WTC11 (cell line): ENCODE measurements at regions not wholly inside any gene's neighbourhood (a gene's known extent, or its start where the extent isn't known, plus 50 kb on each side); places are given as distances from the start of the nearest gene placed in this dataset.

Source experiments
- ATAC-seq: fragments of 200-7000 bp; cut with Tn5 transposase; 2 replicates; pipeline ENCODE4 v1.10.0; 2021; ENCODE audit warnings: mild to moderate bottlenecking, moderate library complexity
- CTCF ChIA-PET: fragments of 300-600 bp; sonication (Branson Sonifier 250); formaldehyde crosslinking; loops from one replicate; lab custom pipeline; 2021; ENCODE audit warnings: antibody characterized with exemption; lab: Charles Lee
- POLR2A ChIA-PET: fragments of 350-600 bp; sonication (Branson Sonifier 250); formaldehyde crosslinking; loops from one replicate; lab custom pipeline; 2021; ENCODE audit warnings: antibody characterized with exemption; lab: Charles Lee
- DNase-seq: peaks from one replicate; pipeline ENCODE4 v3.0.0; 2021; ENCODE audit warnings: low spot score
- H3K27ac Mint-ChIP-seq: 2 replicates; pipeline ENCODE4 v1.8.0; 2021; ENCODE audit warnings: mixed read lengths
- H3K27me3 Mint-ChIP-seq: 2 replicates; pipeline ENCODE4 v1.8.0; 2021; ENCODE audit warnings: low read depth, mild to moderate bottlenecking, moderate library complexity, mixed read lengths
- H3K36me3 Mint-ChIP-seq: 2 replicates; pipeline ENCODE4 v1.8.0; 2021; ENCODE audit warnings: mixed read lengths
- H3K4me1 Mint-ChIP-seq: 2 replicates; pipeline ENCODE4 v1.8.0; 2022; ENCODE audit warnings: mixed read lengths
- H3K4me3 Mint-ChIP-seq: 2 replicates; pipeline ENCODE4 v1.8.0; 2021; ENCODE audit warnings: mild to moderate bottlenecking, moderate library complexity, mixed read lengths
- H3K9me3 Mint-ChIP-seq: 2 replicates; pipeline ENCODE4 v1.8.0; 2021; ENCODE audit warnings: mixed read lengths
- ARID4B ChIP-seq: sonication (generic); formaldehyde crosslinking; IDR thresholded peaks from 2 replicates; pipeline ENCODE4 v1.8.0; 2023; ENCODE audit warnings: missing genetic modification reagents, mild to moderate bottlenecking, borderline replicate concordance
- ATF2 ChIP-seq: sonication (generic); formaldehyde crosslinking; IDR thresholded peaks from 2 replicates; pipeline ENCODE4 v1.8.1; 2022; ENCODE audit warnings: low read depth, missing genetic modification reagents, borderline replicate concordance
- CTCF ChIP-seq: fragments of 200-600 bp; IDR thresholded peaks from 2 replicates; pipeline ENCODE4 v1.8.0; 2022; ENCODE audit warnings: antibody characterized with exemption
- EMX1 ChIP-seq: fragments of 250-450 bp; sonication (Bioruptor Pico); IDR thresholded peaks from 2 replicates; pipeline ENCODE4 v1.8.0; 2021; ENCODE audit warnings: mild to moderate bottlenecking
- ETV6 ChIP-seq: sonication (generic); formaldehyde crosslinking; IDR thresholded peaks from 2 replicates; pipeline ENCODE4 v1.8.1; 2022; ENCODE audit warnings: mild to moderate bottlenecking, missing genetic modification reagents
- NR3C1 ChIP-seq: sonication (generic); formaldehyde crosslinking; conservative IDR thresholded peaks from 2 replicates; pipeline ENCODE4 v1.8.1; 2023; ENCODE audit warnings: low read depth, mild to moderate bottlenecking, missing genetic modification reagents
- PREB ChIP-seq: sonication (generic); formaldehyde crosslinking; IDR thresholded peaks from 2 replicates; pipeline ENCODE4 v1.8.1; 2022; ENCODE audit warnings: mild to moderate bottlenecking, missing genetic modification reagents, moderate library complexity, borderline replicate concordance
- USF2 ChIP-seq: sonication (generic); formaldehyde crosslinking; IDR thresholded peaks from 2 replicates; pipeline ENCODE4 v1.8.1; 2023; ENCODE audit warnings: mild to moderate bottlenecking, missing genetic modification reagents, moderate library complexity
- ZNF281 ChIP-seq: sonication (generic); formaldehyde crosslinking; IDR thresholded peaks from 2 replicates; pipeline ENCODE4 v1.8.0; 2023; ENCODE audit warnings: mild to moderate bottlenecking, missing genetic modification reagents
- TF ChIP-seq, protein P1 (sequence below): sonication (generic); formaldehyde crosslinking; IDR thresholded peaks from 2 replicates; pipeline ENCODE4 v1.8.0; 2023; ENCODE audit warnings: missing genetic modification reagents

- H3K4me1 Mint-ChIP-seq = peaks cover 18% of the 10 kb centered on the region
- H3K36me3 Mint-ChIP-seq = no peaks in the 10 kb centered on the region
- H3K9me3 Mint-ChIP-seq = peaks cover 33% of the 10 kb centered on the region
- no peak for DNase-seq
- H3K27me3 Mint-ChIP-seq = no peaks in the 10 kb centered on the region
- CTCF ChIA-PET = no interaction called here
- TF ChIP-seq NR3C1 (CRISPR knock-in tag) = no peak
- no peak for TF ChIP-seq ARID4B (CRISPR knock-in tag)
- TF ChIP-seq ATF2 = no peak
- TF ChIP-seq PREB (CRISPR knock-in tag) = no peak
- no peak for TF ChIP-seq EMX1 (CRISPR knock-in tag)
- TF ChIP-seq CTCF = no peak
- TF ChIP-seq ETV6 = no peak
- TF ChIP-seq, protein P1, sequence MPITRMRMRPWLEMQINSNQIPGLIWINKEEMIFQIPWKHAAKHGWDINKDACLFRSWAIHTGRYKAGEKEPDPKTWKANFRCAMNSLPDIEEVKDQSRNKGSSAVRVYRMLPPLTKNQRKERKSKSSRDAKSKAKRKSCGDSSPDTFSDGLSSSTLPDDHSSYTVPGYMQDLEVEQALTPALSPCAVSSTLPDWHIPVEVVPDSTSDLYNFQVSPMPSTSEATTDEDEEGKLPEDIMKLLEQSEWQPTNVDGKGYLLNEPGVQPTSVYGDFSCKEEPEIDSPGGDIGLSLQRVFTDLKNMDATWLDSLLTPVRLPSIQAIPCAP = no peak
- TF ChIP-seq USF2 = no peak
- TF ChIP-seq ZNF281 (CRISPR knock-in tag) = no peak
- TF ChIP-seq, all 79 proteins: peak for 0
- H3K4me3 Mint-ChIP-seq = no peak overlapping the region
- ATAC-seq = no peak
- POLR2A ChIA-PET = no interaction called here
- H3K27ac Mint-ChIP-seq = no peak overlapping the region
These were observed 665.2 kb upstream of the CDH8 start for GRCh38 chr16:62701426-62701825.
